PC-3 (cell line): ENCODE measurements at regions not wholly inside any gene's neighbourhood (a gene's known extent, or its start where the extent isn't known, plus 50 kb on each side); places are given as distances from the start of the nearest gene placed in this dataset.

Experiments used
- CTCF ChIP-seq: fragments of 300-600 bp; sonication (generic); conservative IDR thresholded peaks from 2 replicates; pipeline ENCODE4 v1.5.1; 2017; ENCODE audit warnings: antibody characterized with exemption, low read depth, mild to moderate bottlenecking, low read length
- EZH2 ChIP-seq: fragments of 300-600 bp; sonication (generic); IDR thresholded peaks from one replicate; pipeline ENCODE4 v1.6.1; 2017; ENCODE audit warnings: antibody characterized with exemption, mild to moderate bottlenecking, low read length; ENCODE audit not compliant: unreplicated experiment

GRCh38 chr15:66855041-66855440, 153.0 kb downstream of the SMAD6 start:
- TF ChIP-seq CTCF (no peak), EZH2 (no peak)
